HG02759 (cell line): ENCODE measurements at regions not wholly inside any gene's neighbourhood (a gene's known extent, or its start where the extent isn't known, plus 50 kb on each side); places are given as distances from the start of the nearest gene placed in this dataset.
"Not testable (repeated sequence)": the region's sequence is repeated elsewhere in the genome, so short reads cannot be mapped to it uniquely, and the experiment has no call there.

Source experiments
- ATAC-seq: cut with Tn5 transposase; IDR thresholded peaks from one replicate; pipeline ENCODE4 v1.9.1; 2021; ENCODE audit warnings: mild to moderate bottlenecking, moderate library complexity; ENCODE audit not compliant: unreplicated experiment

GRCh38 chr3:30408105-30408557 lies 198.3 kb upstream of the TGFBR2 start:
- no peak for ATAC-seq

DNA sequence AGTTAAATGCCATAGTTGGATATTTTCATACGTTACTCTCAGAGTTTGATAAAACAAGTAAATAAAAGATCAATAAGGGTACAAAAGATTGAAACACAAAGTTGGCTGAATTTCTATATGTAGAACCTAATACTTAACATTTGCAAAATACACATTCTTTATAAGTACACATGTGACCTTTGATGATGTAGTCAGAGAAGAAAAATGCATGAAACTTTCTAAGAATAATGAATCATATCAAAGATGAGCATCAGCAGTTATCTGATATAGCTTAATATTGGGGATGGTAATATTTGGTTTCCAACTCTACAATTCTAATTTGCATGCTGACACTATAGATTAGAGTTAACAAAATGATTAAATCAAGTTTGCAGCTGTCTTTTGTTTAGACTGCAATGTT lies 188.0 kb upstream of the TGFBR2 start:
- no peak for ATAC-seq

- no peak for ATAC-seq
Observed at GRCh38 chr3:30421266-30421665, 185.1 kb upstream of the TGFBR2 start.

- ATAC-seq, result no peak
Observed at GRCh38 chr3:30426293-30426993, 180.0 kb upstream of the TGFBR2 start.

DNA sequence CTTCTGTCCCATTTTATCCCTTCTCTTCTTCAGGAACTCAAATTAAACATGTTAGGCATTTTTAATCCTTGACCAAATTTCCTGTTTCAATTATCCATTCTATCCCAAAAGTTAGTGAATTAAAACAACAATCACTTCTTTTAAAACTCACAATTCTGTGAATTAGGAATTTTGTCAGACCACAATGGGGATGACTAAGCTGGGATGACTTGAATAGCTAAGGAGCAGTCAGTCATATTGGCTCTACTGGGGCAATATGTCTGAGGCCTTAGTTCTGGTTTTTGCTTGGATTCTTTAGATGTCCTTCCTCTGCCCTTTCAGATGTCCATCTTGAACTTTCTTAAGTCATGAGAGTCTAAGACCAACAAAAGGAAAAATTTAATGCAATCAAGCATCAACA lies 178.2 kb upstream of the TGFBR2 start:
- ATAC-seq, result no peak

- no peak for ATAC-seq
Observed at GRCh38 chr3:30435861-30436331, 170.5 kb upstream of the TGFBR2 start.

GRCh38 chr3:30437171-30437601 lies 169.2 kb upstream of the TGFBR2 start:
- no peak for ATAC-seq

DNA sequence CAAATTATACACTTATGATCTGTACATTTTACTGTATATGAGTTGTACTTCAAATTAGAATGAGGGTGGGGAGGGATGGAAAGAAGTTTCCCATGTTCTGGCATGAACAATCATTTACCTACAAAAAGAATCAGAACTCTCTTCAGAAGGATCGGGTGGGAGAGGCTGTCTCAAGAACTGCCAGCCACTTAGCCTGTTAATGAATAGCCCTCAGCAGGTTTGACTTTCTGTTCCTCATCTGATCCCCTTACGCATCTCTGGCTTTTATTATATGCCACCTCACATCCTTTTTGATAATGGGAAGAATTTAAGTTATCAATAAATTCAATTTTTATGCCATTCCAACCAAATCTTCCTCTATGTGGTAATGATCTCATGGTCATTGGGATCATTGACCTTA lies 168.3 kb upstream of the TGFBR2 start:
- ATAC-seq, result peak; percentile 67

DNA sequence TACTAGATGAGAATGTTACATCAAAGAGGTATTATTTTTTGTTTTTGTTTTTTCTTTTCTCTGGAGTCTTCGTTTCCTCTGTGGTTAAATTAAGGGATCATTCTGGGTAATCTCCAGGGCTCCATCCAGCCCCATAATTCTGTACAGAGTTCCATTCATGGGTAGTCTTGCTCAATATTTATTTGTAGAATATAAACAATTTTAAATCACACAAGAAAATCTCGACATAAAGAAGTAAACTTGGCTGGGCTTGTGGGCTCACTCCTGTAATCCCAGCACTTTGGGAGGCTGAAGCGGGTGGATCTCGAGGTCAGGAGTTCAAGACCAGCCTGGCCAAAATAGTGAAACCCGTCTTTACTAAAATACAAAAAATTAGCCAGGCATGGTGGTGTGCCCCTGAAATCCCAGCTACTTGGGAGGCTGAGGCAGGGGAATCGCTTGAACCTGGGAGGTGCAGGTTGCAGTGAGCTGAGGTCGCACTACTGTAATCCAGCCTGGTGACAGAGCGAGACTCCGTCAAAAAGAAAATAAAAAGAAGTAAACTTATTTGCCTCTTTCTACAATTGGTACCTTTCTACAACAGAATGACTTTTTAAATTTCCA lies 166.8 kb upstream of the TGFBR2 start:
- ATAC-seq, result no peak

DNA sequence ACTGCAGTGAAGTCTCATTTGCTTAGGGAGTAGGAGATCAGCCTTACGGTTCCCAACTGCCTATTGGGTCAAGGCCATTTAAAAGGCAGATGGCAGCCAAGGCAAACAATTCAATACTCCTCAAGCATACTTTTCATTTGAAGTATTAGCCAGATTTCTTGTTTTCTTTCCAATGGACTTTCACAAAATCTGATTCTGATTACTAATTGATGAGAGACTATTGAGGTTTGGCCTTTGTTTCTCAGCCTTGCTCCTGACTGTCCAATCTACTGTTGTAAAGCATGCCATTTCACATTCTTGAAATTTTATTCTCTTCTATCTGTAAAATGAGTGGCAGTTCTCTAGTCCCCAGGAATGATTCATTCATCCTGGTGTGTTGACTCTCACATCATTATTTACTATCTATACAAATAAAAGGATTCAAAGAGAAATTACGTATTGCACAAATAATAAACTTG lies 166.2 kb upstream of the TGFBR2 start:
- ATAC-seq, result no peak

GRCh38 chr3:30440880-30441279 lies 165.5 kb upstream of the TGFBR2 start:
- ATAC-seq, result no peak

DNA sequence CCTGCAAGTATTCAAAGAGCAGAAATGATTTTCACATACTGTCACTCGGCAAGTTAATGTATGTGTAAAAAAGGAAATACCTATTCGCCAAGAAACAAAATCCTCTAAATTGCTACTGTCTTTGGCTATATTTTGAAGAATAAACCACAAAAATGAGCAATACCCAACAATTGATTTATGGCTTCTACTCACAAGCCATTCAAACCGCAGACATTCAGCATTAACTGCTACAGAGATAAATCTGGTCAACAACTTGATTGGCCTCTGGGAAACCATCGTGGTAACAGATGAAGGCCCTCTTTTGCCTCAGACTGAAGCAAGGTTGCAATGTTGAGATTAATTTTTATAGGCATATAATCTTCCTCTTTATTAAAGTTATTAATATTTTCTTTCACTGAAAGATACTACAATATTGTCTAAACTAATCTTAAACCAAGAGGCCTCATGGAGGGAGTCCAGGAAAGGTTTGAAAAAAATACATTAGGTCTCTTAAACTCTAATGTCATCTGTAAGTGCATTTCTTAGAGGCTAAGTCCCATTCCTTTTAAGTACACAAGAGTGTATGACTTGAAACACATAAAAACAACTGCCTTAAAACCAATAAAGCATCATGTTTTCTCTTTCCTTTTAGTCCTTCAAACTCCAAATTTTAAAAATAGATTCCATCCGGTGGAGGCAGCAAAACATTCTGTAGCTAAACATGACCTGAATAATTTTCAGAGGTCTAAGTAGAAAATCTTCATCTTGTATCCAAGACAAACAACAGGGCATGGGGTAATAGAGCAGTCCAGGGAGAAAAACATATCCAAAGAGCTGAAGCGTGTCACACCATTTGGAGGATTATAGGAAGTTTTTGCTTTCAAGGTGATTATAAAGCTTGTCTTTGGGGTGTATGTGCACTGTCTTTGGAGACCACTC lies 162.4 kb upstream of the TGFBR2 start:
- ATAC-seq, result no peak

DNA sequence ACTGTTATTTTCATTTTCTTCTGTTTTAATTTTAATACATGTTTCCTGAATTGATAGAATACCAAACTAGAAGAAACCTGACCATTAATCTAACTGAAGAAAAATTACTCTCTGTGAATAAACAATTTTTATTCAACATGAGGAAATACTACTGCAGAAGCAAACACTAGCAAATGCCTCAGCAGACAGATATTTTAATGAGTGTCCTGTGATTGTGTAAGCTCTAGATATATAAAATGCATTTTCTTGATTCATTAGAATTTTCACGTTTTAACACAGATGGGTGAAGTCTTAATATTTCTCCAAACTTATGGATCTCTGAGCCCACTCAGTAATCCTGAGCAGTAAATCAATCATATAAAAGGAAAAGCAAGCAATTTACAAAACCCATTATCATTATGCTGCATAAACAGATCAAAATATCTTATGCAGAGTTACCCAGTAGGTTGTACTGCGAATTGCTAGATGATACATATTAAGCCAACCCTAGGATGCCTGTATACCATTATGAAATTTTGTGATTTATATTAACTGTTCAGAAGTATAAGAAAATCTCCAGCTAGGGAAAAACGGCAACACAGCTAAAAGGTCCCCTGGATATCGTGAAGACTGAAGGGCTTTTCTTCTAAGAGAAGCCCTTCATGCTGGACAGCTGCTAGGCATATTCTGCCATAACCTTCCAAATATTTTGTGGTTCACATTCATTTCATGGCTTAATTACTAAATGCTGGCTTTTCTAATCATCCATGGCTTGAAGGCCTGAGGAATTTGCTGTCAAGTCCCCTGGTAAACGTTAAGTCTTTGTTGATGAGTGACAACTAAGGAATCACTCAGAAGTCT lies 157.7 kb upstream of the TGFBR2 start:
- ATAC-seq, result no peak

- no peak for ATAC-seq
Observed at GRCh38 chr3:30449290-30449632, 157.1 kb upstream of the TGFBR2 start.

DNA sequence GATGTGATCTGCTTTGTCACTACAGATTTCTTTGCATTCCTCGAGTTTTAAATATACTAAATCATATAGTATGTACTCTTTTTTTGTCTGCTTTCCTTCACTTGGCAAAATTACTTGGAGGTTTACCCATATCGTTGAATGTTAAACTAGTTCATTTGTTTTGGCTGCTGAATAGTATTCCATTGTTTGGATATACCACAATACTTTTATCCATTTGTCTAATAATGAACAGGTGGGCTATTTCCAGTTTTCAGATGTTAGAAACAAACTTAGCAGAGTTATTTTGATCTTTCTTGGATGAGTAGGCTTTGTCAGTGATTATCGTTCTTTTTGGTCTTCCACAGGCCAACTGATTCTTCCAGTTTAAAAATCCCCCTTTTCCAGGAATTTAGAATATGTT lies 154.0 kb upstream of the TGFBR2 start:
- no peak for ATAC-seq

DNA sequence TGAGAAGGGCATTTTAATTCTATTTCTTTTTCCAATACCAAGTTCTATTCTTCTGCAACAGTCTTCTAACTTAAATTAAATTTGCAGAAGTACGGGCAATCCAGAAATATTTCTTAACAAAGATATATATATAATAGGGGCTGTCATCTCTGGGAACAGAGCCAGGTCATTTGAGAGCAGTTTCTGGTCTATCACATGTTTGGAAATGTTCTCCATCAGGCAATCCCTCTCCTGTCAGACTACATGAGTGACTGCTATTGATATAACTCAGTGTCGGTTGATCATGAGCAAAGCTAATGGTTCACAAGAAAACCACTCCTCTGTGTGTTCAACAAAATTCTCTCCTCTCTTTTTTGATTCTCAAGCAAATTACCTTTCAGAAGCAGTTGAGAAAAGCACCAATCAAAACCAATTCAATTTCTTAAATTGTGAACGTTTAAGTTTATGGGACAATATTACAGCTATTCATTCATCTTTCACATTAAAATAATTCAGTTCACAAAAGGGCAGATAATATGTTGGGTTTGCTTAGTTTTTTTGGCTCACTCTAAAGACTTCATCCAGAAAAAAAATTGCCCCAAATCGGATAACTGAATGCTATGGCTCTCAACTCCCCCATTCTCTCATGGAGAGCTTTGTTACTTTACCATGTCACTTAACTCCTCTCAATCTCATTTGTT lies 152.9 kb upstream of the TGFBR2 start:
- ATAC-seq, result no peak

DNA sequence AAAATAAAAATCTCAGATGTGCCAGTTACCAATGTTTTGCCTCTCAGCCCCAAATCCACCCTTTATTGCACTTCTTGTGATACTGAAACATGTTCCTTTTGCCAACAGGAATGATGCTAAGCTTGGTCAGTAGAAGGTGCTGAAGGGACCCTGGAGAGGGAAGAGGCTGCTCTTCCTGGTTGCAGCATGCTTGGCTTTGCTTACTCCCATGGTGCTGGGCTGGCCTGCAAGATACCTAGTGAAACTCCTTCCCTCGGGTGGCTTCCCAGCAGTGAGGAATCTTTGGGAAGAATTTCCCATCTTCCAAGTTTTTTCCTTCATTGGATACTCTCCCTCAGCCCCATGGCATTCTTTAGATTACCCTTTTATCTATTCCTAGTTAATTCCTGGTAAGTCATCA lies 151.8 kb upstream of the TGFBR2 start:
- no peak for ATAC-seq

GRCh38 chr3:30455112-30455511 lies 151.3 kb upstream of the TGFBR2 start:
- not testable (repeated sequence) for ATAC-seq

DNA sequence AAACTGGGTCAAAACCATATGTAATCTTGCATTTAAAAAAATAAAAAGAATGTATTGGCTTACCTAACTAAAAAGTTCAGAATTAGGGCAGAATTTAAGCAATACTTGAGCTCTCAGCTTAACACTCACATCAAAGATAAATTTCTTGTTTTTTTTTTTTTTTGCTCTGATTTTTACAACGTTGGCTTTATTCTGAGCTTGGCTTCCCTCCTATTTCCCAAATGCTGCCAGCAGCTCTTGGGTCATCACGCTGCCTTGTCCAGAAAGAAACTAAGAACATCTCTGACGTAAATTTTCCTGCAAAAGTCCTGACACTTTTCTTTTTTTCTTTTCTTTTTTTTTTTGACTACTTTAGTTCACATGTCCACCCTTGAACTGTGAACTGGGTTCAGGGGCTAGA lies 150.6 kb upstream of the TGFBR2 start:
- ATAC-seq, result no peak

GRCh38 chr3:30456264-30456663 lies 150.1 kb upstream of the TGFBR2 start:
- no peak for ATAC-seq
